ENCODE measurements at regions not wholly inside any gene's neighbourhood (a gene's known extent, or its start where the extent isn't known, plus 50 kb on each side); places are given as distances from the start of the nearest gene placed in this dataset.

- TF ChIP-seq EWSR1 (IDR thresholded peaks at IDR 0.05; ENCODE audit: borderline replicate concordance, low read depth, partially characterized antibody) (peak; percentile 92), TAF9B (IDR thresholded peaks at IDR 0.05; ENCODE audit: partially characterized antibody) (peak; percentile 83), SNRNP70 (optimal IDR thresholded peaks at IDR 0.05; ENCODE audit: low read depth, low read length) (no peak), ESRRA (IDR thresholded peaks at IDR 0.05; ENCODE audit: borderline replicate concordance, low read depth) (peak; percentile 98; the same call in 1 of the 2 replicates), SREBF1 (IDR thresholded peaks at IDR 0.05; ENCODE audit: borderline replicate concordance, low read depth, low read length) (no peak), RBM15 (IDR thresholded peaks at IDR 0.05; ENCODE audit: insufficient read depth, low read length) (no peak), ZNF707 (CRISPR knock-in tag; conservative IDR thresholded peaks at IDR 0.05) (no peak), HNRNPLL (IDR thresholded peaks at IDR 0.05; ENCODE audit: low read depth, low read length, poor library complexity, severe bottlenecking) (no peak), CHD1 (IDR thresholded peaks at IDR 0.05; ENCODE audit: low read length) (no peak), ZBTB26 (CRISPR knock-in tag; IDR thresholded peaks at IDR 0.05) (0 out of 2 replicates have a peak, but pooled peaks have one; percentile 2), FOS (IDR thresholded peaks at IDR 0.05; ENCODE audit: extremely low read depth, insufficient read length) (peak; percentile 31), ZNF197 (CRISPR knock-in tag; IDR thresholded peaks at IDR 0.05; ENCODE audit: low read depth) (peak; percentile 98), RNF219 (CRISPR knock-in tag; IDR thresholded peaks at IDR 0.05) (no peak), TFE3 (CRISPR knock-in tag; IDR thresholded peaks at IDR 0.05) (no peak), HIVEP1 (CRISPR knock-in tag; IDR thresholded peaks at IDR 0.05) (no peak), CREB1 (IDR thresholded peaks at IDR 0.05) (peak; percentile 86; the same call in 1 of the 2 replicates), CREB1 (CRISPR knock-in tag; IDR thresholded peaks at IDR 0.05) (no peak), E2F6 (IDR thresholded peaks at IDR 0.05; ENCODE audit: borderline replicate concordance in 1 of 2, extremely low read depth in 1 of 2, insufficient read depth in 1 of 2, insufficient read length in 1 of 2, low read depth in 1 of 2, low read length in 1 of 2, poor library complexity in 1 of 2, severe bottlenecking in 1 of 2) (no peak), ZKSCAN1 (IDR thresholded peaks at IDR 0.05; ENCODE audit: low read depth, low read length) (no peak)
These were observed 152.2 kb downstream of the CRPPA start (continued) for GRCh38 chr7:16268821-16269768.
